Panc1 (cell line): ENCODE measurements at regions not wholly inside any gene's neighbourhood (a gene's known extent, or its start where the extent isn't known, plus 50 kb on each side); places are given as distances from the start of the nearest gene placed in this dataset.

Experiments
- ATAC-seq: fragments of 200-7000 bp; cut with Tn5 transposase; 2 replicates; pipeline ENCODE4 v1.9.1; 2020; ENCODE audit warnings: mild to moderate bottlenecking, moderate library complexity
- BruUV-seq: library from RNA; stranded (reverse); fragments of 400-500 nt; replicated peaks from 2 replicates; lab custom pipeline; 2021; lab: Mats Ljungman, UMichigan
- CTCF ChIA-PET: fragments of 300-600 bp; sonication (Branson Sonifier 250); formaldehyde crosslinking; loops from one replicate; lab custom pipeline; 2022; ENCODE audit warnings: antibody characterized with exemption; lab: Charles Lee
- POLR2A ChIA-PET: fragments of 300-600 bp; sonication (Branson Sonifier 250); formaldehyde crosslinking; loops from one replicate; lab custom pipeline; 2022; ENCODE audit warnings: antibody characterized with exemption; lab: Charles Lee
- DNase-seq: peaks from one replicate; pipeline ENCODE4 v3.0.0-alpha.2; 2010; ENCODE audit warnings: low read depth, low spot score
- H3K27ac ChIP-seq: 2 replicates; pipeline ENCODE4 v1.5.1; 2011; ENCODE audit warnings: mild to moderate bottlenecking, low read length, inconsistent platforms
- H3K27me3 ChIP-seq: fragments of 200-500 bp; sonication (Bioruptor generic); 2 replicates; pipeline ENCODE4 v1.6.0; 2014; ENCODE audit warnings: low read length, inconsistent platforms; ENCODE audit not compliant: control insufficient read depth, insufficient read depth
- H3K36me3 ChIP-seq: fragments of 200-500 bp; sonication (Bioruptor generic); 2 replicates; pipeline ENCODE4 v1.5.1; 2014; ENCODE audit warnings: inconsistent platforms, mild to moderate bottlenecking, low read length, moderate library complexity; ENCODE audit not compliant: control insufficient read depth, insufficient read depth
- H3K4me1 ChIP-seq: 2 replicates; pipeline ENCODE4 v1.5.1; 2011; ENCODE audit warnings: inconsistent platforms, mild to moderate bottlenecking, low read length, moderate library complexity; ENCODE audit not compliant: control insufficient read depth, insufficient read depth
- H3K4me3 ChIP-seq, 2 experiments: 2 replicates each; pipeline ENCODE4 v1.5.1; 2011 to 2012; ENCODE audit warnings: low read depth in 2 of 2, low read length in 2 of 2, mild to moderate bottlenecking in 2 of 2, inconsistent platforms in 1 of 2, moderate library complexity in 1 of 2
- H3K9me3 ChIP-seq: fragments of 200-500 bp; sonication (Bioruptor generic); 2 replicates; pipeline ENCODE4 v1.5.1; 2014; ENCODE audit warnings: low read depth, mild to moderate bottlenecking, inconsistent platforms, low read length, moderate library complexity; ENCODE audit not compliant: control insufficient read depth, insufficient read depth
- CTCF ChIP-seq: fragments of 450-650 bp; IDR thresholded peaks from 2 replicates; pipeline ENCODE4 v1.5.1; 2017; ENCODE audit warnings: mild to moderate bottlenecking
- POLR2AphosphoS5 ChIP-seq: IDR thresholded peaks from 2 replicates; pipeline ENCODE4 v1.6.1; 2012; ENCODE audit warnings: mild to moderate bottlenecking, low read depth, low read length, moderate library complexity
- REST ChIP-seq, 2 experiments: IDR thresholded peaks; 2 replicates each; pipeline ENCODE4 v1.6.1; 2011 to 2012; ENCODE audit warnings: low read depth in 2 of 2, control low read depth in 1 of 2, low read length in 1 of 2, mild to moderate bottlenecking in 1 of 2, moderate library complexity in 1 of 2; ENCODE audit not compliant: insufficient read depth in 1 of 2
- SIN3A ChIP-seq: IDR thresholded peaks from 2 replicates; pipeline ENCODE4 v1.6.1; 2012; ENCODE audit warnings: low read depth, mild to moderate bottlenecking, low read length, moderate library complexity, borderline replicate concordance; ENCODE audit not compliant: insufficient read depth
- TCF7L2 ChIP-seq: IDR thresholded peaks from 2 replicates; pipeline ENCODE4 v1.6.1; 2011; ENCODE audit warnings: mild to moderate bottlenecking, low read depth, low read length, inconsistent platforms
- in situ Hi-C: cut with HindIII; loops from 2 replicates; pipeline ENCODE4 v1.10.0; 2016; ENCODE audit warnings: low sequenced_read_pairs, low pct_unique_long_range_greater_than_20kb
- intact Hi-C: fragments of 100-400 bp; cut with micrococcal nuclease; formaldehyde crosslinking; loops from one replicate; pipeline ENCODE4 v1.10.0; 2022; ENCODE audit not compliant: unreplicated experiment

GRCh38 chr7:41206267-41206666 lies 496.6 kb downstream of the INHBA start:
- ChIA-PET CTCF (no interaction called here), POLR2A (no interaction called here)
- no peak overlapping the region for H3K4me3 ChIP-seq
- no peak for DNase-seq
- in situ Hi-C loops (no loop called here), intact Hi-C loops (no loop called here)
- no peaks in the 10 kb centered on the region for H3K4me1 ChIP-seq
- H3K27ac ChIP-seq: no peak overlapping the region
- no peak for ATAC-seq
- no peaks in the 10 kb centered on the region for H3K36me3 ChIP-seq
- no peaks in the 10 kb centered on the region for H3K9me3 ChIP-seq
- H3K27me3 ChIP-seq: no peaks in the 10 kb centered on the region
- TF ChIP-seq CTCF: no peak
- no peak for TF ChIP-seq REST (IDR thresholded peaks at IDR 0.05; ENCODE audit: insufficient read depth in 1 of 2, low read depth in 2 of 2, low read length in 1 of 2)
- TF ChIP-seq SIN3A: no peak
- no TSS peak for BruUV-seq

GRCh38 chr7:41205600-41205999 lies 497.3 kb downstream of the INHBA start:
- TF ChIP-seq TCF7L2 (no peak), POLR2AphosphoS5 (no peak), SIN3A (no peak), REST (IDR thresholded peaks at IDR 0.05; ENCODE audit: insufficient read depth in 1 of 2, low read depth in 2 of 2, low read length in 1 of 2) (no peak)
- intact Hi-C loops: no loop called here
- no peaks in the 10 kb centered on the region for H3K27me3 ChIP-seq
- no peaks in the 10 kb centered on the region for H3K36me3 ChIP-seq
- no peaks in the 10 kb centered on the region for H3K9me3 ChIP-seq
- in situ Hi-C loops: no loop called here
- DNase-seq: no peak
- BruUV-seq: no TSS peak
- H3K4me1 ChIP-seq: no peaks in the 10 kb centered on the region
- ATAC-seq: no peak
- POLR2A ChIA-PET: no interaction called here
- no peak overlapping the region for H3K27ac ChIP-seq
- H3K4me3 ChIP-seq: no peak overlapping the region
- CTCF ChIA-PET: no interaction called here
